ENCODE measurements at regions not wholly inside any gene's neighbourhood (a gene's known extent, or its start where the extent isn't known, plus 50 kb on each side); places are given as distances from the start of the nearest gene placed in this dataset.

DNA sequence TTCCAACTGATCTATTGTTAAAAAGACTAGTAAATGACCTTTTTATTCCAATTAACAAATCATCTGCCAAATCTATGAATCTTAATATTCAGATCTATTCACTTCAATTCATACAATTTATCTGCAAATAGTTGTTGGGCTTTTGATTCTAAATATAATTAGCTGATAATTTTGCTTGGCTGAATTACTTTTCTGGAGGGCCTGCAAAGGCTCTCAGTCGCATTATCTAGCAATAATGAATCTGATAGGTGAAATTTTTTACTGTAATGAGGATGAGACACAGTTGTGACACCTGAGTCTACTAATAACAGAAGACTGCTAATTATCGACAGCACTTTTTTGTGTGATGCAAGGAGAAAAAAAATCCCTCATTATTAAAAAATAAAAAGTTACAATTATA, 565.1 kb downstream of the ZEB2 start:
- H3K4me3 Mint-ChIP-seq, result no peak overlapping the region
- intact Hi-C loops (cut with micrococcal nuclease), result no loop called here
- Histone ChIP-seq H3K4me2 (replicated peaks; ENCODE audit: extremely low read depth, low read length, poor library complexity, severe bottlenecking) (no peak overlapping the region), H3K4me1 (ENCODE audit: control insufficient read depth in 1 of 2, insufficient read depth in 2 of 2, low read length in 2 of 2) (no peaks in the 10 kb centered on the region), H4K20me1 (ENCODE audit: insufficient read depth, low read length) (no peaks in the 10 kb centered on the region), H3K27me3 (ENCODE audit: control insufficient read depth in 2 of 2, insufficient read depth in 2 of 2, low read length in 2 of 2) (no peaks in the 10 kb centered on the region), H2AFZ (ENCODE audit: insufficient read depth, low read depth, low read length, poor library complexity, severe bottlenecking) (no peak overlapping the region), H3K36me3 (replicated peaks in 1 of 2; ENCODE audit: control insufficient read depth in 1 of 2, insufficient read depth in 2 of 2, low read length in 2 of 2) (no peaks in the 10 kb centered on the region), H3K4me3 (replicated peaks in 1 of 3; ENCODE audit: low read depth in 2 of 3, low read length in 3 of 3) (no peak overlapping the region), H3K79me2 (ENCODE audit: insufficient read depth, low read length) (no peaks in the 10 kb centered on the region), H3K9me3 (replicated peaks in 1 of 2; ENCODE audit: control insufficient read depth in 1 of 2, insufficient read depth in 1 of 2, low read length in 2 of 2) (no peaks in the 10 kb centered on the region), H3K9ac (ENCODE audit: insufficient read depth, low read length, poor library complexity, severe bottlenecking) (no peak overlapping the region), H3K27ac (ENCODE audit: low read depth in 1 of 2, low read length in 2 of 2) (no peak overlapping the region)
- H3K27me3 Mint-ChIP-seq (ENCODE audit: low read depth in 3 of 3), result no peaks in the 10 kb centered on the region
- H3K36me3 Mint-ChIP-seq, result peaks cover 0 to 3% of the 10 kb centered on the region in 2 donors
- DNase-seq, result no peak
- 100% methylated on average over 1 of the region's 2 CpGs for WGBS (ENCODE audit: insufficient coverage)
- H3K4me1 Mint-ChIP-seq, result no peaks in the 10 kb centered on the region
- no peak overlapping the region for H3K27ac Mint-ChIP-seq
- no peaks in the 10 kb centered on the region for H3K9me3 Mint-ChIP-seq
- TF ChIP-seq, protein P1, sequence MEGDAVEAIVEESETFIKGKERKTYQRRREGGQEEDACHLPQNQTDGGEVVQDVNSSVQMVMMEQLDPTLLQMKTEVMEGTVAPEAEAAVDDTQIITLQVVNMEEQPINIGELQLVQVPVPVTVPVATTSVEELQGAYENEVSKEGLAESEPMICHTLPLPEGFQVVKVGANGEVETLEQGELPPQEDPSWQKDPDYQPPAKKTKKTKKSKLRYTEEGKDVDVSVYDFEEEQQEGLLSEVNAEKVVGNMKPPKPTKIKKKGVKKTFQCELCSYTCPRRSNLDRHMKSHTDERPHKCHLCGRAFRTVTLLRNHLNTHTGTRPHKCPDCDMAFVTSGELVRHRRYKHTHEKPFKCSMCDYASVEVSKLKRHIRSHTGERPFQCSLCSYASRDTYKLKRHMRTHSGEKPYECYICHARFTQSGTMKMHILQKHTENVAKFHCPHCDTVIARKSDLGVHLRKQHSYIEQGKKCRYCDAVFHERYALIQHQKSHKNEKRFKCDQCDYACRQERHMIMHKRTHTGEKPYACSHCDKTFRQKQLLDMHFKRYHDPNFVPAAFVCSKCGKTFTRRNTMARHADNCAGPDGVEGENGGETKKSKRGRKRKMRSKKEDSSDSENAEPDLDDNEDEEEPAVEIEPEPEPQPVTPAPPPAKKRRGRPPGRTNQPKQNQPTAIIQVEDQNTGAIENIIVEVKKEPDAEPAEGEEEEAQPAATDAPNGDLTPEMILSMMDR (IDR thresholded peaks at IDR 0.05), result no peak

DNA sequence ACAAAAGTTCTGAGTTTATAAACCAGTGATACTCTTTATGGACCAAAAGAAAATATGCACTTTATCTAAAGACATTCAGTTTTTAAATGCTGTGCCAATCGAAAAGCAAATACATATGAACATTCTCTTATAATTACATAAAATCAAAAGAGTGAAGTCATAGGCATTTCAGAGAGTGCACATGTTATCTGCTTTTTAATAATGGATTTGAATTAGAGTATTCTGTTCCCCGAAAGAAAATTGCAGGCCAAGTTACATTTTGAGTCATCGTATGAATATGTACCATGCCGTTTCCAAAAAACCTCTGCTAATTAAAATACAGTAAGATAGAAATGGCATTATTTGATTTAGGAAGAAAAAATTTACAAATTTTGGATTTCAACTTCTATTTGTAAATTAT, 565.7 kb downstream of the ZEB2 start:
- Mint-ChIP-seq H3K36me3 (peaks cover 0 to 3% of the 10 kb centered on the region in 2 donors), H3K27me3 (ENCODE audit: low read depth in 3 of 3) (no peaks in the 10 kb centered on the region), H3K9me3 (no peaks in the 10 kb centered on the region), H3K27ac (no peak overlapping the region), H3K4me1 (no peaks in the 10 kb centered on the region), H3K4me3 (no peak overlapping the region)
- Histone ChIP-seq H3K9ac (ENCODE audit: insufficient read depth, low read length, poor library complexity, severe bottlenecking) (no peak overlapping the region), H3K4me3 (replicated peaks in 1 of 3; ENCODE audit: low read depth in 2 of 3, low read length in 3 of 3) (no peak overlapping the region), H3K4me2 (replicated peaks; ENCODE audit: extremely low read depth, low read length, poor library complexity, severe bottlenecking) (no peak overlapping the region), H3K27ac (ENCODE audit: low read depth in 1 of 2, low read length in 2 of 2) (no peak overlapping the region), H4K20me1 (ENCODE audit: insufficient read depth, low read length) (no peaks in the 10 kb centered on the region), H3K79me2 (ENCODE audit: insufficient read depth, low read length) (no peaks in the 10 kb centered on the region), H3K36me3 (replicated peaks in 1 of 2; ENCODE audit: control insufficient read depth in 1 of 2, insufficient read depth in 2 of 2, low read length in 2 of 2) (no peaks in the 10 kb centered on the region), H3K9me3 (replicated peaks in 1 of 2; ENCODE audit: control insufficient read depth in 1 of 2, insufficient read depth in 1 of 2, low read length in 2 of 2) (no peaks in the 10 kb centered on the region), H3K4me1 (ENCODE audit: control insufficient read depth in 1 of 2, insufficient read depth in 2 of 2, low read length in 2 of 2) (no peaks in the 10 kb centered on the region), H2AFZ (ENCODE audit: insufficient read depth, low read depth, low read length, poor library complexity, severe bottlenecking) (no peak overlapping the region), H3K27me3 (ENCODE audit: control insufficient read depth in 2 of 2, insufficient read depth in 2 of 2, low read length in 2 of 2) (no peaks in the 10 kb centered on the region)
- no CpG with 5 or more reads among the region's 4 CpGs for WGBS (ENCODE audit: insufficient coverage)
- TF ChIP-seq, protein P1 (IDR thresholded peaks at IDR 0.05), result no peak
- no peak for DNase-seq
- intact Hi-C loops (cut with micrococcal nuclease), result no loop called here

All from CD14-positive monocyte (primary cell).